ENCODE measurements at regions not wholly inside any gene's neighbourhood (a gene's known extent, or its start where the extent isn't known, plus 50 kb on each side); places are given as distances from the start of the nearest gene placed in this dataset.

- TF ChIP-seq, protein P1, sequence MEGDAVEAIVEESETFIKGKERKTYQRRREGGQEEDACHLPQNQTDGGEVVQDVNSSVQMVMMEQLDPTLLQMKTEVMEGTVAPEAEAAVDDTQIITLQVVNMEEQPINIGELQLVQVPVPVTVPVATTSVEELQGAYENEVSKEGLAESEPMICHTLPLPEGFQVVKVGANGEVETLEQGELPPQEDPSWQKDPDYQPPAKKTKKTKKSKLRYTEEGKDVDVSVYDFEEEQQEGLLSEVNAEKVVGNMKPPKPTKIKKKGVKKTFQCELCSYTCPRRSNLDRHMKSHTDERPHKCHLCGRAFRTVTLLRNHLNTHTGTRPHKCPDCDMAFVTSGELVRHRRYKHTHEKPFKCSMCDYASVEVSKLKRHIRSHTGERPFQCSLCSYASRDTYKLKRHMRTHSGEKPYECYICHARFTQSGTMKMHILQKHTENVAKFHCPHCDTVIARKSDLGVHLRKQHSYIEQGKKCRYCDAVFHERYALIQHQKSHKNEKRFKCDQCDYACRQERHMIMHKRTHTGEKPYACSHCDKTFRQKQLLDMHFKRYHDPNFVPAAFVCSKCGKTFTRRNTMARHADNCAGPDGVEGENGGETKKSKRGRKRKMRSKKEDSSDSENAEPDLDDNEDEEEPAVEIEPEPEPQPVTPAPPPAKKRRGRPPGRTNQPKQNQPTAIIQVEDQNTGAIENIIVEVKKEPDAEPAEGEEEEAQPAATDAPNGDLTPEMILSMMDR (IDR thresholded peaks at IDR 0.05; ENCODE audit: low read depth, low read length) = no peak
- no peak for TF ChIP-seq EZH2phosphoT487 (IDR thresholded peaks at IDR 0.05; ENCODE audit: low read depth)
- Histone ChIP-seq H3K9me3 (ENCODE audit: insufficient read depth, low read length) (no peaks in the 10 kb centered on the region), H3K4me2 (ENCODE audit: low read length) (no peak overlapping the region), H2AFZ (ENCODE audit: low read depth, low read length) (no peak overlapping the region), H3K4me1 (ENCODE audit: low read length) (no peaks in the 10 kb centered on the region), H3K4me3 (ENCODE audit: low read length) (no peak overlapping the region), H3K27ac (ENCODE audit: low read length) (no peak overlapping the region), H3K36me3 (replicated peaks; ENCODE audit: low read depth, low read length) (no peaks in the 10 kb centered on the region), H3K79me2 (ENCODE audit: low read length) (no peaks in the 10 kb centered on the region), H3K27me3 (ENCODE audit: low read depth, low read length) (no peaks in the 10 kb centered on the region), H3K9ac (ENCODE audit: low read length) (no peak overlapping the region), H4K20me1 (ENCODE audit: insufficient read depth, low read length) (no peaks in the 10 kb centered on the region)
Measured at GRCh38 chr11:25159341-25159740, 662.5 kb downstream of the LUZP2 start.

DNA sequence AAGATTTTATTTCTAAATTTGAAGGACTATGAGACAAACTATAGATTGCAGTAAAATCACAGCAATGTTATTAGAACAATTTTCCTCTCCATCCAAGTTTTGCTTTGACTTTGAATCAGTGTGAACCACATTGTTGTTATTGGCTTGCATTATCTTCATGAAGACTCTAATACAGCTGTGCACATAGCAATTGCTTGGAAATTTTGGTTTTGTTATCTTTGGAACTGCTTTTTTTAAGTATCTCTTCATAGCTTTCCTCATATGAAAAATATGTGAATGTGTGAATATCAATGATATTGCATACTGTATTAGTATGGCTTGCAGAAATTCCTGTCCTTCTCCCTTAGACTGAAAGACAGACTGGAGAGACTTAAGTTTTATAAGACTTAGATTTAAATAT, 666.6 kb downstream of the LUZP2 start:
- H3K79me2 ChIP-seq (ENCODE audit: low read length) = no peaks in the 10 kb centered on the region
- no peaks in the 10 kb centered on the region for H3K4me1 ChIP-seq (ENCODE audit: low read length)
- H3K4me3 ChIP-seq (ENCODE audit: low read length) = no peak overlapping the region
- H3K4me2 ChIP-seq (ENCODE audit: low read length) = no peak overlapping the region
- H3K9ac ChIP-seq (ENCODE audit: low read length) = no peak overlapping the region
- no peak for TF ChIP-seq EZH2phosphoT487 (IDR thresholded peaks at IDR 0.05; ENCODE audit: low read depth)
- TF ChIP-seq, protein P1 (IDR thresholded peaks at IDR 0.05; ENCODE audit: low read depth, low read length) = no peak
- no peaks in the 10 kb centered on the region for H3K9me3 ChIP-seq (ENCODE audit: insufficient read depth, low read length)
- H2AFZ ChIP-seq (ENCODE audit: low read depth, low read length) = no peak overlapping the region
- no peaks in the 10 kb centered on the region for H3K36me3 ChIP-seq (replicated peaks; ENCODE audit: low read depth, low read length)
- no peaks in the 10 kb centered on the region for H3K27me3 ChIP-seq (ENCODE audit: low read depth, low read length)
- no peaks in the 10 kb centered on the region for H4K20me1 ChIP-seq (ENCODE audit: insufficient read depth, low read length)
- no peak overlapping the region for H3K27ac ChIP-seq (ENCODE audit: low read length)

DNA sequence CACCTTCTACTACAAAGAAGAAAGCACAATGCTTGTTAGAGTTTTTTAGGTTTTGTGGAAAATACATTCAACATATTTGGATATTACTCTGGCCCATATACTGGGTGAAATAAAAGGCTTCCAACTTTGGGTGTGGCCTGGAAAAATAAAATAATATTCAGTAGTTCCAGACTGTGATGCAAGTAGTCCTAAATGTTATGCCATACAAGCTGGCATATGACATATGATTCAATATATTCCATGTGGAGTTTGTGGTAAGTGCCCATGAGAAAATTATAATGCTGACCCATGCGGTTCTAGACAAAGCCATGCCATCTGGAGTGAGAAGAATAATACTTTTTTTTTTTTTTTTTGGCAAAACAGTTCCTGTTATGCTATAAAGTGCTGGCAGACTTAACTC, 683.3 kb downstream of the LUZP2 start:
- no peak overlapping the region for H2AFZ ChIP-seq (ENCODE audit: low read depth, low read length)

GRCh38 chr11:25183411-25183810, 686.6 kb downstream of the LUZP2 start:
- Histone ChIP-seq H3K9me3 (ENCODE audit: insufficient read depth, low read length) (no peaks in the 10 kb centered on the region), H3K27ac (ENCODE audit: low read length) (no peak overlapping the region), H3K79me2 (ENCODE audit: low read length) (no peaks in the 10 kb centered on the region), H3K4me1 (ENCODE audit: low read length) (no peaks in the 10 kb centered on the region), H3K36me3 (replicated peaks; ENCODE audit: low read depth, low read length) (no peaks in the 10 kb centered on the region), H4K20me1 (ENCODE audit: insufficient read depth, low read length) (no peaks in the 10 kb centered on the region), H3K4me2 (ENCODE audit: low read length) (no peak overlapping the region), H3K4me3 (ENCODE audit: low read length) (no peak overlapping the region), H2AFZ (ENCODE audit: low read depth, low read length) (no peak overlapping the region), H3K9ac (ENCODE audit: low read length) (no peak overlapping the region), H3K27me3 (ENCODE audit: low read depth, low read length) (no peaks in the 10 kb centered on the region)
- no peak for TF ChIP-seq EZH2phosphoT487 (IDR thresholded peaks at IDR 0.05; ENCODE audit: low read depth)
- TF ChIP-seq, protein P1 (IDR thresholded peaks at IDR 0.05; ENCODE audit: low read depth, low read length) = no peak

More for the DNA sequence above, 683.3 kb downstream of the LUZP2 start:
- no peaks in the 10 kb centered on the region for H3K36me3 ChIP-seq (replicated peaks; ENCODE audit: low read depth, low read length)
- H3K4me3 ChIP-seq (ENCODE audit: low read length) = no peak overlapping the region
- H3K27me3 ChIP-seq (ENCODE audit: low read depth, low read length) = no peaks in the 10 kb centered on the region
- no peak overlapping the region for H3K9ac ChIP-seq (ENCODE audit: low read length)
- H3K4me1 ChIP-seq (ENCODE audit: low read length) = no peaks in the 10 kb centered on the region
- H3K9me3 ChIP-seq (ENCODE audit: insufficient read depth, low read length) = no peaks in the 10 kb centered on the region
- H3K4me2 ChIP-seq (ENCODE audit: low read length) = no peak overlapping the region
- no peaks in the 10 kb centered on the region for H4K20me1 ChIP-seq (ENCODE audit: insufficient read depth, low read length)
- no peak overlapping the region for H3K27ac ChIP-seq (ENCODE audit: low read length)
- no peaks in the 10 kb centered on the region for H3K79me2 ChIP-seq (ENCODE audit: low read length)
- TF ChIP-seq, protein P1 (IDR thresholded peaks at IDR 0.05; ENCODE audit: low read depth, low read length) = no peak
- TF ChIP-seq EZH2phosphoT487 (IDR thresholded peaks at IDR 0.05; ENCODE audit: low read depth) = no peak
